HCT116 (cell line): ENCODE measurements at regions not wholly inside any gene's neighbourhood (a gene's known extent, or its start where the extent isn't known, plus 50 kb on each side); places are given as distances from the start of the nearest gene placed in this dataset.

Experiments used
- ATAC-seq: fragments of 200-7000 bp; cut with Tn5 transposase; 2 replicates; pipeline ENCODE4 v1.9.1; 2020; ENCODE audit warnings: mild to moderate bottlenecking, moderate library complexity
- BruUV-seq: library from RNA; stranded (reverse); fragments of 400-500 nt; replicated peaks from 2 replicates; lab custom pipeline; 2021; lab: Mats Ljungman, UMichigan
- CTCF ChIA-PET: fragments of 300-600 bp; sonication (Branson Sonifier 250); formaldehyde crosslinking; loops from one replicate; lab custom pipeline; 2021; ENCODE audit warnings: antibody characterized with exemption; lab: Charles Lee
- POLR2A ChIA-PET: fragments of 300-600, 350-600 bp; sonication (Branson Sonifier 250); formaldehyde crosslinking; loops from one replicate; lab custom pipeline; 2021; ENCODE audit warnings: antibody characterized with exemption; lab: Charles Lee
- RAD21 ChIA-PET, 2 experiments: fragments of 300-600 bp; sonication (Branson Sonifier 250); formaldehyde crosslinking; loops; one replicate each; lab custom pipeline; 2023; ENCODE audit warnings: low total read pairs in 2 of 2; ENCODE audit not compliant: uncharacterized antibody in 2 of 2, unreplicated experiment in 2 of 2, low non-redundant PET in 1 of 2; lab: Charles Lee
- DNase-seq: peaks from one replicate; pipeline ENCODE4 v3.0.0-alpha.2; 2010; ENCODE audit warnings: low read depth, low spot score
- H2AFZ ChIP-seq: fragments of 200-600 bp; shearing (Covaris generic), sonication (generic); 2 replicates; pipeline ENCODE4 v1.6.1; 2017; ENCODE audit warnings: low read depth, mixed run types, mixed read lengths, antibody characterized with exemption, low read length; ENCODE audit not compliant: poor library complexity, severe bottlenecking
- H3K27ac ChIP-seq: 2 replicates; pipeline ENCODE4 v1.5.1; 2012; ENCODE audit warnings: low read depth, low read length
- H3K27me3 ChIP-seq: fragments of 200-600 bp; sonication (generic); 2 replicates; pipeline ENCODE4 v1.6.1; 2016; ENCODE audit warnings: mixed run types, low read length, mixed read lengths; ENCODE audit not compliant: insufficient read depth
- H3K36me3 ChIP-seq, 2 experiments: fragments of 200-500 bp in 1 of 2; fragments of 200-600 bp in 1 of 2; sonication (Bioruptor generic) in 1 of 2; sonication (generic) in 1 of 2; 2 replicates each; pipeline versions ENCODE4 v1.5.1 to v1.6.1; 2014 to 2016; ENCODE audit warnings: low read length in 2 of 2, inconsistent platforms in 1 of 2, mixed read lengths in 1 of 2, mixed run types in 1 of 2; ENCODE audit not compliant: insufficient read depth in 2 of 2, control insufficient read depth in 1 of 2
- H3K4me1 ChIP-seq, 2 experiments: fragments of 200-600 bp in 1 of 2; sonication (generic) in 1 of 2; 2 replicates each; pipeline versions ENCODE4 v1.5.1 to v1.6.1; 2012 to 2017; ENCODE audit warnings: low read length in 2 of 2, inconsistent platforms in 1 of 2, mild to moderate bottlenecking in 1 of 2, mixed read lengths in 1 of 2, mixed run types in 1 of 2, moderate library complexity in 1 of 2; ENCODE audit not compliant: insufficient read depth in 2 of 2, control insufficient read depth in 1 of 2
- H3K4me2 ChIP-seq: fragments of 200-600 bp; sonication (generic); 2 replicates; pipeline ENCODE4 v1.6.1; 2017; ENCODE audit warnings: mixed run types, low read length, mixed read lengths
- H3K4me3 ChIP-seq, 2 experiments: fragments of 200-600 bp in 1 of 2; sonication (generic) in 1 of 2; replicated peaks in 1 of 2; 2 replicates each; pipeline ENCODE4 v1.5.1; 2011 to 2016; ENCODE audit warnings: low read length in 2 of 2, control low read depth in 1 of 2, low read depth in 1 of 2, mild to moderate bottlenecking in 1 of 2, mixed read lengths in 1 of 2, mixed run types in 1 of 2
- H3K79me2 ChIP-seq: fragments of 200-600 bp; sonication (generic); 2 replicates; pipeline ENCODE4 v1.6.1; 2017; ENCODE audit warnings: mild to moderate bottlenecking, mixed run types, low read length, moderate library complexity, mixed read lengths; ENCODE audit not compliant: insufficient read depth
- H3K9ac ChIP-seq: fragments of 200-600 bp; sonication (generic); 2 replicates; pipeline ENCODE4 v1.6.1; 2016; ENCODE audit warnings: low read length, mixed read lengths
- H3K9me2 ChIP-seq: fragments of 200-600 bp; sonication (generic), shearing (Covaris generic); 2 replicates; pipeline ENCODE4 v1.6.1; 2017; ENCODE audit warnings: mixed run types, mild to moderate bottlenecking, moderate library complexity; ENCODE audit not compliant: insufficient read depth
- H3K9me3 ChIP-seq, 2 experiments: fragments of 200-500 bp in 1 of 2; fragments of 200-600 bp in 1 of 2; sonication (Bioruptor generic) in 1 of 2; sonication (generic) in 1 of 2; 2 replicates each; pipeline ENCODE4 v1.6.1; 2014 to 2017; ENCODE audit warnings: low read length in 2 of 2, mixed read lengths in 2 of 2, inconsistent platforms in 1 of 2, low read depth in 1 of 2, mild to moderate bottlenecking in 1 of 2, mixed run types in 1 of 2, moderate library complexity in 1 of 2; ENCODE audit not compliant: control insufficient read depth in 1 of 2, insufficient read depth in 1 of 2
- H4K20me1 ChIP-seq: fragments of 200-600 bp; sonication (generic), shearing (Covaris generic); 2 replicates; pipeline ENCODE4 v1.6.1; 2017; ENCODE audit warnings: mixed run types, mild to moderate bottlenecking, moderate library complexity; ENCODE audit not compliant: insufficient read depth
- EGR1 ChIP-seq: IDR thresholded peaks from 2 replicates; pipeline ENCODE4 v1.6.1; 2012; ENCODE audit warnings: low read depth
- ELF1 ChIP-seq: IDR thresholded peaks from 2 replicates; pipeline ENCODE4 v1.6.1; 2012; ENCODE audit warnings: low read depth, borderline replicate concordance
- EZH2 ChIP-seq: fragments of 200-600 bp; sonication (generic); IDR thresholded peaks from 2 replicates; pipeline ENCODE4 v1.6.1; 2017; ENCODE audit warnings: antibody characterized with exemption, mixed run types
- EZH2phosphoT487 ChIP-seq: fragments of 200-600 bp; IDR thresholded peaks from 2 replicates; pipeline ENCODE4 v1.6.1; 2018; ENCODE audit warnings: antibody characterized with exemption, borderline replicate concordance
- FOSL1 ChIP-seq: IDR thresholded peaks from 2 replicates; pipeline ENCODE4 v1.6.1; 2012; ENCODE audit warnings: low read depth
- JUND ChIP-seq: IDR thresholded peaks from 2 replicates; pipeline ENCODE4 v1.6.1; 2012
- MAX ChIP-seq: IDR thresholded peaks from 2 replicates; pipeline ENCODE4 v1.6.1; 2012
- POLR2A ChIP-seq: IDR thresholded peaks from 2 replicates; pipeline ENCODE4 v1.7.0; 2011; ENCODE audit warnings: borderline replicate concordance; ENCODE audit not compliant: insufficient read depth, insufficient read length; ENCODE audit errors: extremely low read depth
- POLR2AphosphoS5 ChIP-seq: IDR thresholded peaks from 2 replicates; pipeline ENCODE4 v1.6.1; 2011; ENCODE audit warnings: mild to moderate bottlenecking, low read depth, low read length, moderate library complexity
- RAD21 ChIP-seq: IDR thresholded peaks from 2 replicates; pipeline ENCODE4 v1.6.1; 2012; ENCODE audit warnings: low read depth, mild to moderate bottlenecking
- SIN3A ChIP-seq: IDR thresholded peaks from 2 replicates; pipeline ENCODE4 v1.6.1; 2012; ENCODE audit warnings: low read depth
- SP1 ChIP-seq: IDR thresholded peaks from 2 replicates; pipeline ENCODE4 v1.6.1; 2012; ENCODE audit warnings: low read depth
- SRF ChIP-seq: IDR thresholded peaks from 2 replicates; pipeline ENCODE4 v1.6.1; 2012; ENCODE audit warnings: low read depth
- ZBTB33 ChIP-seq: IDR thresholded peaks from 2 replicates; pipeline ENCODE4 v1.6.1; 2011; ENCODE audit warnings: mild to moderate bottlenecking, low read length, moderate library complexity; ENCODE audit not compliant: insufficient replicate concordance; ENCODE audit errors: extremely low read depth
- ZNF274 ChIP-seq: fragments of 200-500 bp; sonication (Bioruptor generic); IDR thresholded peaks from 2 replicates; pipeline ENCODE4 v1.6.1; 2014; ENCODE audit warnings: mild to moderate bottlenecking, low read depth, low read length, inconsistent platforms
- intact Hi-C: fragments of 100-400 bp; cut with micrococcal nuclease; formaldehyde crosslinking; loops from 2 replicates; pipeline ENCODE4 v1.10.0; 2022
- TF ChIP-seq, protein P1 (sequence below), 3 experiments: fragments of 200-600 bp in 1 of 3; sonication (generic) in 1 of 3; IDR thresholded peaks in 2 of 3; conservative IDR thresholded peaks in 1 of 3; 2 replicates each; pipeline ENCODE4 v1.5.1; 2012 to 2017; ENCODE audit warnings: low read depth in 2 of 3, low read length in 2 of 3, antibody characterized with exemption in 1 of 3, borderline replicate concordance in 1 of 3, control low read depth in 1 of 3, mild to moderate bottlenecking in 1 of 3, mixed read lengths in 1 of 3, mixed run types in 1 of 3, moderate library complexity in 1 of 3; ENCODE audit not compliant: insufficient read depth in 1 of 3

GRCh38 chr2:240379089-240379636 lies 56.3 kb upstream of the GPC1 start:
- no peak overlapping the region for H3K4me3 ChIP-seq
- H3K4me2 ChIP-seq = no peak overlapping the region
- no peak for TF ChIP-seq ZBTB33
- TF ChIP-seq MAX = peak; percentile 62
- TF ChIP-seq, all 23 proteins: peak for 1
- no peak for ATAC-seq
- no TSS peak for BruUV-seq
- DNase-seq = no peak
- no peak overlapping the region for H3K27ac ChIP-seq
- ChIA-PET POLR2A (no interaction called here), CTCF (interaction anchor here (0.5 kb wide), 1 partner anchor 262 kb away, joined by 3 read pairs; no protein-coding TSS in a partner anchor), RAD21 (no interaction called here)
- H3K36me3 ChIP-seq = no peaks in the 10 kb centered on the region
- intact Hi-C loops = no loop called here
- no peak overlapping the region for H3K9ac ChIP-seq
- H3K9me3 ChIP-seq = no peaks in the 10 kb centered on the region
- H3K27me3 ChIP-seq = no peaks in the 10 kb centered on the region
- H2AFZ ChIP-seq = no peak overlapping the region
- no peaks in the 10 kb centered on the region for H4K20me1 ChIP-seq
- H3K9me2 ChIP-seq = no peaks in the 10 kb centered on the region
- H3K4me1 ChIP-seq = peaks cover 7 to 14% of the 10 kb centered on the region in 2 experiments
- H3K79me2 ChIP-seq = no peaks in the 10 kb centered on the region

GRCh38 chr2:240383099-240383758 lies 52.2 kb upstream of the GPC1 start:
- CTCF ChIA-PET = no interaction called here
- TF ChIP-seq FOSL1 (no peak), EZH2 (no peak), ELF1 (no peak), POLR2A (no peak), EZH2phosphoT487 (no peak), RAD21 (no peak), EGR1 (no peak), POLR2AphosphoS5 (no peak), SIN3A (no peak), SP1 (no peak), MAX (no peak), SRF (no peak), ZNF274 (no peak), JUND (no peak)
- TF ChIP-seq, protein P1, sequence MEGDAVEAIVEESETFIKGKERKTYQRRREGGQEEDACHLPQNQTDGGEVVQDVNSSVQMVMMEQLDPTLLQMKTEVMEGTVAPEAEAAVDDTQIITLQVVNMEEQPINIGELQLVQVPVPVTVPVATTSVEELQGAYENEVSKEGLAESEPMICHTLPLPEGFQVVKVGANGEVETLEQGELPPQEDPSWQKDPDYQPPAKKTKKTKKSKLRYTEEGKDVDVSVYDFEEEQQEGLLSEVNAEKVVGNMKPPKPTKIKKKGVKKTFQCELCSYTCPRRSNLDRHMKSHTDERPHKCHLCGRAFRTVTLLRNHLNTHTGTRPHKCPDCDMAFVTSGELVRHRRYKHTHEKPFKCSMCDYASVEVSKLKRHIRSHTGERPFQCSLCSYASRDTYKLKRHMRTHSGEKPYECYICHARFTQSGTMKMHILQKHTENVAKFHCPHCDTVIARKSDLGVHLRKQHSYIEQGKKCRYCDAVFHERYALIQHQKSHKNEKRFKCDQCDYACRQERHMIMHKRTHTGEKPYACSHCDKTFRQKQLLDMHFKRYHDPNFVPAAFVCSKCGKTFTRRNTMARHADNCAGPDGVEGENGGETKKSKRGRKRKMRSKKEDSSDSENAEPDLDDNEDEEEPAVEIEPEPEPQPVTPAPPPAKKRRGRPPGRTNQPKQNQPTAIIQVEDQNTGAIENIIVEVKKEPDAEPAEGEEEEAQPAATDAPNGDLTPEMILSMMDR (IDR thresholded peaks at IDR 0.05 in 2 of 3, conservative IDR thresholded peaks at IDR 0.05 in 1 of 3; ENCODE audit: borderline replicate concordance in 1 of 3, insufficient read depth in 1 of 3, low read depth in 2 of 3, low read length in 2 of 3) = no peak

More at GRCh38 chr2:240383099-240383758, 52.2 kb upstream of the GPC1 start:
- no peak overlapping the region for H3K9ac ChIP-seq
- no peak overlapping the region for H3K4me2 ChIP-seq
- RAD21 ChIA-PET = no interaction called here
- no peaks in the 10 kb centered on the region for H3K79me2 ChIP-seq
- no peak overlapping the region for H2AFZ ChIP-seq
- intact Hi-C loops = no loop called here
- H3K27me3 ChIP-seq = no peaks in the 10 kb centered on the region
- H3K4me1 ChIP-seq = peaks cover 21 to 43% of the 10 kb centered on the region in 2 experiments
- no peak for ATAC-seq
- H3K27ac ChIP-seq = no peak overlapping the region
- H3K36me3 ChIP-seq = no peaks in the 10 kb centered on the region
- no peak overlapping the region for H3K4me3 ChIP-seq
- H3K9me2 ChIP-seq = no peaks in the 10 kb centered on the region
- no peaks in the 10 kb centered on the region for H4K20me1 ChIP-seq
- DNase-seq = no peak
- no TSS peak for BruUV-seq
- H3K9me3 ChIP-seq = no peaks in the 10 kb centered on the region
- POLR2A ChIA-PET = interaction anchor here (1.1 kb wide), 1 partner anchor 13 kb away, joined by 4 read pairs; no protein-coding TSS in a partner anchor
